PC-3 (cell line): ENCODE measurements at regions not wholly inside any gene's neighbourhood (a gene's known extent, or its start where the extent isn't known, plus 50 kb on each side); places are given as distances from the start of the nearest gene placed in this dataset.

ENCODE experiments used
- ATAC-seq: fragments of 200-7000 bp; cut with Tn5 transposase; 2 replicates; pipeline ENCODE4 v1.9.1; 2020; ENCODE audit warnings: mild to moderate bottlenecking, moderate library complexity
- BruUV-seq: library from RNA; stranded (reverse); fragments of 400-500 nt; replicated peaks from 2 replicates; lab custom pipeline; 2021; lab: Mats Ljungman, UMichigan
- CTCF ChIA-PET: fragments of 300-600 bp; sonication (Branson Sonifier 250); formaldehyde crosslinking; loops from one replicate; lab custom pipeline; 2022; ENCODE audit warnings: antibody characterized with exemption; lab: Charles Lee
- POLR2A ChIA-PET: fragments of 300-600 bp; sonication (Branson Sonifier 250); formaldehyde crosslinking; loops from one replicate; lab custom pipeline; 2022; ENCODE audit warnings: antibody characterized with exemption; ENCODE audit not compliant: unreplicated experiment; lab: Charles Lee
- DNase-seq: peaks from one replicate; pipeline ENCODE4 v3.0.0-alpha.2; 2015
- H2AFZ ChIP-seq: fragments of 300-600 bp; sonication (generic); 2 replicates; pipeline ENCODE4 v1.6.0; 2016; ENCODE audit warnings: antibody characterized with exemption, low read length
- H3F3A ChIP-seq: fragments of 300-600 bp; sonication (generic); one replicate; pipeline ENCODE4 v1.6.0; 2017; ENCODE audit warnings: antibody characterized with exemption, low read length, control low read depth, mild to moderate bottlenecking; ENCODE audit not compliant: unreplicated experiment
- H3K27ac ChIP-seq: fragments of 300-600 bp; sonication (generic); 2 replicates; pipeline ENCODE4 v1.5.1; 2016; ENCODE audit warnings: mild to moderate bottlenecking, low read length
- H3K27me3 ChIP-seq: fragments of 300-600 bp; sonication (generic); 2 replicates; pipeline ENCODE4 v1.6.1; 2016; ENCODE audit warnings: low read length, mixed read lengths
- H3K36me3 ChIP-seq: fragments of 300-600 bp; sonication (generic); 2 replicates; pipeline ENCODE4 v1.6.1; 2016; ENCODE audit warnings: low read depth, mixed run types, low read length, mixed read lengths
- H3K4me1 ChIP-seq: fragments of 300-600 bp; sonication (generic); 2 replicates; pipeline ENCODE4 v1.5.1; 2016; ENCODE audit warnings: low read length; ENCODE audit not compliant: insufficient read depth
- H3K4me2 ChIP-seq: fragments of 300-600 bp; sonication (generic); 2 replicates; pipeline ENCODE4 v1.6.0; 2016; ENCODE audit warnings: low read length
- H3K4me3 ChIP-seq: fragments of 300-600 bp; sonication (generic); 2 replicates; pipeline ENCODE4 v1.5.1; 2016; ENCODE audit warnings: mild to moderate bottlenecking, low read length, mixed read lengths
- H3K79me2 ChIP-seq: fragments of 300-600 bp; sonication (generic); 2 replicates; pipeline ENCODE4 v1.6.1; 2017; ENCODE audit warnings: low read length, mixed read lengths
- H3K9ac ChIP-seq: fragments of 300-600 bp; sonication (generic); 2 replicates; pipeline ENCODE4 v1.6.0; 2016; ENCODE audit warnings: mild to moderate bottlenecking, low read length
- H3K9me2 ChIP-seq: fragments of 300-600 bp; sonication (generic); replicated peaks from 2 replicates; pipeline ENCODE4 v1.6.1; 2016; ENCODE audit warnings: mixed run types, low read length, mixed read lengths
- H3K9me3 ChIP-seq: fragments of 300-600 bp; sonication (generic); 2 replicates; pipeline ENCODE4 v1.6.1; 2016; ENCODE audit warnings: low read length, mixed read lengths
- H4K20me1 ChIP-seq: fragments of 300-600 bp; sonication (generic); 2 replicates; pipeline ENCODE4 v1.6.1; 2016; ENCODE audit warnings: low read length, mixed read lengths
- CTCF ChIP-seq: fragments of 300-600 bp; sonication (generic); conservative IDR thresholded peaks from 2 replicates; pipeline ENCODE4 v1.5.1; 2017; ENCODE audit warnings: antibody characterized with exemption, low read depth, mild to moderate bottlenecking, low read length
- EZH2 ChIP-seq: fragments of 300-600 bp; sonication (generic); IDR thresholded peaks from one replicate; pipeline ENCODE4 v1.6.1; 2017; ENCODE audit warnings: antibody characterized with exemption, mild to moderate bottlenecking, low read length; ENCODE audit not compliant: unreplicated experiment
- EZH2phosphoT487 ChIP-seq: fragments of 300-600 bp; sonication (generic); IDR thresholded peaks from 2 replicates; pipeline ENCODE4 v1.6.1; 2018; ENCODE audit warnings: mild to moderate bottlenecking, antibody characterized with exemption, low read length, borderline replicate concordance
- intact Hi-C: fragments of 100-400 bp; cut with micrococcal nuclease; formaldehyde crosslinking; loops from 2 replicates; pipeline ENCODE4 v1.9.0; 2023

GRCh38 chr11:21817696-21818095 lies 375.2 kb upstream of the ANO5 start:
- DNase-seq (no peak), ATAC-seq (no peak)
- ChIA-PET CTCF (no interaction called here), POLR2A (no interaction called here)
- intact Hi-C loops = no loop called here
- Histone ChIP-seq H3K9ac (no peak overlapping the region), H3K9me3 (peaks cover 4% of the 10 kb centered on the region; the same call in 1 of the 2 replicates), H3F3A (no peaks in the 10 kb centered on the region), H3K4me1 (no peaks in the 10 kb centered on the region), H3K36me3 (no peaks in the 10 kb centered on the region), H3K27ac (no peak overlapping the region), H3K9me2 (no peaks in the 10 kb centered on the region), H3K79me2 (no peaks in the 10 kb centered on the region), H2AFZ (no peak overlapping the region), H3K4me3 (no peak overlapping the region), H3K4me2 (no peak overlapping the region), H4K20me1 (no peaks in the 10 kb centered on the region), H3K27me3 (no peaks in the 10 kb centered on the region)
- TF ChIP-seq EZH2phosphoT487 (no peak), EZH2 (no peak), CTCF (no peak)
- no TSS peak for BruUV-seq

- DNase-seq (no peak), ATAC-seq (no peak)
- H4K20me1 ChIP-seq = no peaks in the 10 kb centered on the region
- no peaks in the 10 kb centered on the region for H3F3A ChIP-seq
- BruUV-seq = no TSS peak
- H3K9ac ChIP-seq = no peak overlapping the region
- no peak overlapping the region for H3K4me3 ChIP-seq
- TF ChIP-seq EZH2phosphoT487 (no peak), CTCF (no peak), EZH2 (no peak)
- H3K4me2 ChIP-seq = no peak overlapping the region
- H3K27ac ChIP-seq = no peak overlapping the region
- H2AFZ ChIP-seq = no peak overlapping the region
- H3K27me3 ChIP-seq = no peaks in the 10 kb centered on the region
- no peaks in the 10 kb centered on the region for H3K36me3 ChIP-seq
- intact Hi-C loops = no loop called here
- CTCF ChIA-PET = no interaction called here
- H3K79me2 ChIP-seq = no peaks in the 10 kb centered on the region
- no peaks in the 10 kb centered on the region for H3K4me1 ChIP-seq
- POLR2A ChIA-PET = no interaction called here
- no peaks in the 10 kb centered on the region for H3K9me2 ChIP-seq
- H3K9me3 ChIP-seq = peaks cover 12% of the 10 kb centered on the region
These were observed 372.7 kb upstream of the ANO5 start for GRCh38 chr11:21820176-21820575.

DNA sequence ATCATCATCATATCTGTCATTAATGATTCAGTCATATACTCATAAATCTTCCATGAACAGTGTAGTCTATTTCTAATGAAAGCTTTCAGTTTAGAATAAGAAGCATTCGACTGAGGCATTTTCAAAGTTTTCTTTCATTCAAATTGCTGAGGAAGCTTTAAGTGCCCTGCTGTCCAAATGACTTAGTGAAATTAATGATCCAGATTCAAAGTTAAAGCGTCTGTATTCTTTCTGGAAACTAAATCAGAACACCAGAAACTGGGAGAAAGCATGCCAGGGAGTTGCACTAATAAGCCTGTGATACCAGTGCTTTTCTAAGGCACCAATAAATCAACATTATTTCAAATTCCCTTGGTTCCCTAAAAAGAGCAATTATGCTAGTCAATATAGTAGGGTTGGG lies 367.8 kb upstream of the ANO5 start:
- no peak for DNase-seq
- no TSS peak for BruUV-seq
- no peak overlapping the region for H3K27ac ChIP-seq
- no peak overlapping the region for H2AFZ ChIP-seq
- H3K9me3 ChIP-seq = peaks cover 16% of the 10 kb centered on the region; the same call in 1 of the 2 replicates
- no peaks in the 10 kb centered on the region for H3F3A ChIP-seq
- ChIA-PET POLR2A (no interaction called here), CTCF (no interaction called here)
- ATAC-seq = no peak
- no peaks in the 10 kb centered on the region for H3K79me2 ChIP-seq
- no peak overlapping the region for H3K4me3 ChIP-seq
- no peaks in the 10 kb centered on the region for H3K4me1 ChIP-seq
- no peaks in the 10 kb centered on the region for H4K20me1 ChIP-seq
- H3K9ac ChIP-seq = no peak overlapping the region
- H3K27me3 ChIP-seq = no peaks in the 10 kb centered on the region
- H3K4me2 ChIP-seq = no peak overlapping the region
- intact Hi-C loops = no loop called here
- H3K9me2 ChIP-seq = no peaks in the 10 kb centered on the region
- TF ChIP-seq EZH2 = no peak
- TF ChIP-seq EZH2phosphoT487 = no peak
- TF ChIP-seq CTCF = no peak
- H3K36me3 ChIP-seq = no peaks in the 10 kb centered on the region
